Neutrophil (primary cell): ENCODE measurements at regions not wholly inside any gene's neighbourhood (a gene's known extent, or its start where the extent isn't known, plus 50 kb on each side); places are given as distances from the start of the nearest gene placed in this dataset.

Experiments
- H3K27ac ChIP-seq: fragments of 200-600 bp; sonication (generic); 2 replicates; pipeline ENCODE4 v1.5.1; 2016; ENCODE audit warnings: mild to moderate bottlenecking, moderate library complexity
- H3K27me3 ChIP-seq: fragments of 200-600 bp; sonication (generic); 2 replicates; pipeline ENCODE4 v1.6.0; 2016; ENCODE audit warnings: mild to moderate bottlenecking
- H3K36me3 ChIP-seq: fragments of 200-600 bp; sonication (generic); 2 replicates; pipeline ENCODE4 v1.5.1; 2017
- H3K4me1 ChIP-seq, 2 experiments: fragments of 200-600 bp in 1 of 2; sonication (generic) in 1 of 2; 1 replicate in 1 of 2; 2 replicates in 1 of 2; pipeline versions ENCODE4 v1.5.1 to v1.6.1; 2013 to 2016; ENCODE audit warnings: low read depth in 1 of 2, low read length in 1 of 2, mild to moderate bottlenecking in 1 of 2, moderate library complexity in 1 of 2; ENCODE audit not compliant: control insufficient read depth in 1 of 2, insufficient read depth in 1 of 2
- H3K4me3 ChIP-seq, 2 experiments: fragments of 200-600 bp in 1 of 2; sonication (generic) in 1 of 2; 1 replicate in 1 of 2; 2 replicates in 1 of 2; pipeline ENCODE4 v1.5.1; 2013 to 2016; ENCODE audit warnings: low read depth in 1 of 2, low read length in 1 of 2, mild to moderate bottlenecking in 1 of 2, moderate library complexity in 1 of 2
- H3K9me3 ChIP-seq: fragments of 200-600 bp; sonication (generic); 2 replicates; pipeline ENCODE4 v1.5.1; 2016
- TF ChIP-seq, protein P1 (sequence below): fragments of 200-600 bp; sonication (generic); IDR thresholded peaks from 2 replicates; pipeline ENCODE4 v1.5.1; 2016; ENCODE audit warnings: antibody characterized with exemption

DNA sequence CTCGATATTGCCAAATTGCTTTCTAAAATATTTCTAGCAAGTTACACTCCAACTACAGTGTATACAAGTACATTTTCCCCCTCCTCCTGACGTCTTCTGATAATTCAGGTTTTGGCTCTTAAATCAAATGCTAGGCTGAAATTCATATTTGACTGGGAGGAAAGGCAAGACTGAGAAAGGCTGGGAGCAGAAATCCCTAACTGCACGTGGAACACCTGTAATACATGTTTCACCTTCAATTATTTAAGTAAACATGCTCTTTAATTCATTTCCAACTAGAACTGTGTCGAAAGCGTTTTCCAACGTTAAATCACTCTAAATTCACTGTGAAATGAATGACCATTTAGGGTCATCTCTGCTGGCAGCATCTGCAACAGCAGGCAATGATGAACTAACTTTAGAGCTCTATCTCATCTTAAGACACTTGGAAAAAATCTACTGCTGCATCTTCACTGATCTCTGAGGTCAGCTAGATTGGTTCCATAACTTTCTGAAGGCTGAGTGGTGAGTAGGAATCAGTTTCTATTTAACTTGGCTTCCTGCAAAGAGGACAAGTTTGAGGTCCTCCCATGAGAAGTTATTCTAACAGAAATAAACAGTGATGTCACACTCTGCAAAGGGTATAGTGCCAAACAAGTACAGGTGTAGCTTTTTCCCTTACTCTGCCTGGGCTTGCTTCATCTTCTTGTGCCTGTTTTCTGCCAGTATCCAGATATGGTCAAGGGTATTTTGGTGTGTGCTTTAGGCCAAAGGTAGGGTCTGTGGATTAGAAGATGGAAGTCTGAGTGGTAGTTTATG lies 144.3 kb upstream of the PAK3 start:
- H3K4me3 ChIP-seq, result no peak overlapping the region
- TF ChIP-seq, protein P1, sequence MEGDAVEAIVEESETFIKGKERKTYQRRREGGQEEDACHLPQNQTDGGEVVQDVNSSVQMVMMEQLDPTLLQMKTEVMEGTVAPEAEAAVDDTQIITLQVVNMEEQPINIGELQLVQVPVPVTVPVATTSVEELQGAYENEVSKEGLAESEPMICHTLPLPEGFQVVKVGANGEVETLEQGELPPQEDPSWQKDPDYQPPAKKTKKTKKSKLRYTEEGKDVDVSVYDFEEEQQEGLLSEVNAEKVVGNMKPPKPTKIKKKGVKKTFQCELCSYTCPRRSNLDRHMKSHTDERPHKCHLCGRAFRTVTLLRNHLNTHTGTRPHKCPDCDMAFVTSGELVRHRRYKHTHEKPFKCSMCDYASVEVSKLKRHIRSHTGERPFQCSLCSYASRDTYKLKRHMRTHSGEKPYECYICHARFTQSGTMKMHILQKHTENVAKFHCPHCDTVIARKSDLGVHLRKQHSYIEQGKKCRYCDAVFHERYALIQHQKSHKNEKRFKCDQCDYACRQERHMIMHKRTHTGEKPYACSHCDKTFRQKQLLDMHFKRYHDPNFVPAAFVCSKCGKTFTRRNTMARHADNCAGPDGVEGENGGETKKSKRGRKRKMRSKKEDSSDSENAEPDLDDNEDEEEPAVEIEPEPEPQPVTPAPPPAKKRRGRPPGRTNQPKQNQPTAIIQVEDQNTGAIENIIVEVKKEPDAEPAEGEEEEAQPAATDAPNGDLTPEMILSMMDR, result no peak
- peaks cover 7% of the 10 kb centered on the region for H3K27me3 ChIP-seq

DNA sequence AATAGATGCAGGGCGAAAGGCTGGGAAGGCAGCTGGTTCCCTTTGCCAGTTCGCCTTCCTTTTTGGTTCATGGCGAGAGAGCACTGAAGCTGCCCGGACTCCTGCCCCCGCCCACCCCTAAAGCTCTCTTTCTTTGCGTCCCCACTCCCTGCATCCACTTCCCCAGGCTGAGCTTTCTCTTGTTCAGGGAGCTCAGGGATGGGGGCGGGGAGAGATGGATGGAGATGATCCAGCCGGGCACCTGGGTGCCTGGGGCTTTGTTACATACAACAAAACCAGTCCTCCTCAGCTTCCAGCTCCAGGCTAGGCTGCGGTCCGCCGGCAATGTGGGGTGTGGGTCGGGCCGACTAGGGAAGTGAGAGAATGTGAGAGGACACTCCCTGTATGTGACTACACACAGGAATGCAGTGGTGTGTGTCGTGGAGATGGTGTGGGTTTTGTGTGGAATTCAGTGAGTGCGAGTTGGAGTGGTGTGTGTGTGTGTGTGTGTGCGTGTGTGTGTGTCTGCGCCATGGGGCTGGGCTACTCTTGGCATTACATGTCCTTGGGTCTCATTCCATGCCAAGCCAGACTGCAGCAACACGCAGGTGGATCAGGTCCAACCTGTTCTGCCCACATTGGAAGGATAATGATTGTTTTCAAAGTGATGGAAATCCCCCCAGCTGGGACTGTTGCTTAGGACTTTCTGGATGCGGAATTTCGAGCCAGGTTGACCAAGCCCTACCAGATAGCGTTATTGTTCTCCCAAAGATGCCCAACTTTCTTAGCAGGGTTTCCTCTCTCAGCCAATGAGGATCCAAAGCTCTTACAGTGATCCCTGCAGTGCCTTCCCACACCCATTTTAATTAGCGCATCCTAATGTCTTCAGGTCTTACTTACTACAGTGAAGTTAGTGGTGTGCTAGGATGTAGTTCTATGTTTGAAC lies 149.4 kb upstream of the CHRDL1 start:
- no peaks in the 10 kb centered on the region for H3K4me1 ChIP-seq
- no peaks in the 10 kb centered on the region for H3K9me3 ChIP-seq
- TF ChIP-seq, protein P1, result no peak
- no peak overlapping the region for H3K27ac ChIP-seq
- H3K27me3 ChIP-seq, result peaks cover 52% of the 10 kb centered on the region
- no peak overlapping the region for H3K4me3 ChIP-seq
- H3K36me3 ChIP-seq, result no peaks in the 10 kb centered on the region

More for the DNA sequence above, 144.3 kb upstream of the PAK3 start:
- no peaks in the 10 kb centered on the region for H3K4me1 ChIP-seq
- no peaks in the 10 kb centered on the region for H3K36me3 ChIP-seq
- no peaks in the 10 kb centered on the region for H3K9me3 ChIP-seq
- H3K27ac ChIP-seq, result no peak overlapping the region

DNA sequence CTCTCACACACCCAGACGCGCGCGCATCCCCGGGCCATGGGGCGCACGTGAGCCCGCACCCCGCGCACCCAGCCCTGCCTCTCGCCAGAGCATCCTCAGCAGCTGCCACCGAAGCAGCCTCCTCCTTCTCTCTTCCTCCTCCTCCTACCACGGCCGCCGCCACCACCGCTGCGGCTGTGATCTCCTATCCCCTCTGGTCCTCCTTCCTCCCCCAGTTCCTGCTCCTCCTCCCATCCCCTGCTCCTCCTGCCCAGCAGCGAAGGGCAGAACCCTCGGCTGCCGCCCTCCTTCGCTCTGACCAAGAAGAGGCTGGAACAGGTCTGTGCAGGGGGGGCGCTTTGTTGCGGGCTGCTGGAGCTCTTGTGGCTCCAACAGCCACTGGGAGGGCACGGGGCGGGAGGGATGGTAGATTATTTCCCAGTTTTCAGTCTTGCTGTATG lies 148.7 kb upstream of the CHRDL1 start:
- TF ChIP-seq, protein P1, result no peak
- Histone ChIP-seq H3K27me3 (peaks cover 52% of the 10 kb centered on the region), H3K4me1 (no peaks in the 10 kb centered on the region), H3K9me3 (no peaks in the 10 kb centered on the region), H3K36me3 (no peaks in the 10 kb centered on the region), H3K27ac (no peak overlapping the region), H3K4me3 (no peak overlapping the region)

DNA sequence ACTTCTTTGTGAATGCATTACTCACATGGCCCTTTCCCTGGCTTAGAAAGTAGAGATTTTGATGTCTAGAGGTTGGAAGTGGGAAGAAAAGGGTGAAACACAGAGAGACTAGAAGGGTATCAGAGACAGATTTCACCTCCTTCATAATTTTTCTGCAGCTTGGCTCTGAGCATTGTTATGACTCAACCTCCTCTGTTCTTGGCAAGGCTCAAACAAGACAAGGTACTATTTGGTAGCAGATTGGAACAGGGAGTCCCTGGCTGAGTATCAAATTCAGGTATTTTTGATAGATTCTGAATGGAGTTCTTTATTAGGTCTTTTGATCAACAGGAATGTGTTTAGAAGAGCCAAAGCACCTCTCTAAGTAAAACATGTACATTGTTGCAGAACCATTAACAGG lies 146.3 kb upstream of the CHRDL1 start:
- no peaks in the 10 kb centered on the region for H3K4me1 ChIP-seq
- H3K4me3 ChIP-seq, result no peak overlapping the region
- no peaks in the 10 kb centered on the region for H3K36me3 ChIP-seq
- peaks cover 48% of the 10 kb centered on the region for H3K27me3 ChIP-seq
- H3K9me3 ChIP-seq, result no peaks in the 10 kb centered on the region
- no peak overlapping the region for H3K27ac ChIP-seq
- TF ChIP-seq, protein P1, result no peak

DNA sequence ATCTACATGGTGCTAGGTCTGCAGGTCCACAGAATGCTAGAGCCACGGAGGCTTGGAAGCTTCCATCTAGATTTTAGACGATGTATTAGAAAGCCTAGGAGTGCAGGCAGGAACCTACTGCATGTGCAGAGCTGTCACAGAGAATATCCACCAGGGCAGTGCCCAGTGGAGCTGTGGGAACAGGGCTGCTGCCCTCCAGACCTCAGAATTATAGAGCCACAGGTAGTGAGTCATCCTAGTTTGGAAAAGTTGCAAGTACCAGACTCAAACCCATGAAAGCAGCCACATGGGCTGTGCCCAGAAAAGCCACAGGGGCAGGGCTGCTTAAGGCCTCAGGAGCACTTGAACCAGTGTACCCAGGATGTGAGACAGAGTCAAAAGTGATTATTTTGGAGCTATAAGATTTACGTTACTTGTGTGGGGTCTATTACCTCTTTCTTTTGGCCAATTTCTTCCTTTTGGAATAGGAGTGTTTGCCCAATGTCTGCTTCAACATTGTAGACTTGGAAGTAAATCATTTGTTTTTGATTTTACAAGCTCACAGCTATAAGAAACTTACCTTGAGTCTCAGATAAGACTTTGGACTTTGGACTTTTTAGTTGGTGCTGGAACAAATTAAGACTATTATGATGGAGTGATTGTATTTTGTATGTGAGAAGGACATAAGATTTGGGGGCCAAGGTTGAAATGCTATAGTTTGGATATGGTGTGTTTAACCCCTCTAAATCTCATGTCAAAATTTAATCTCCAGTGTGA lies 143.5 kb upstream of the CHRDL1 start:
- Histone ChIP-seq H3K4me1 (no peaks in the 10 kb centered on the region), H3K9me3 (no peaks in the 10 kb centered on the region), H3K36me3 (no peaks in the 10 kb centered on the region), H3K4me3 (no peak overlapping the region), H3K27me3 (peaks cover 20% of the 10 kb centered on the region), H3K27ac (no peak overlapping the region)
- TF ChIP-seq, protein P1, result no peak
